ENCODE measurements at regions not wholly inside any gene's neighbourhood (a gene's known extent, or its start where the extent isn't known, plus 50 kb on each side); places are given as distances from the start of the nearest gene placed in this dataset.
"Not testable (repeated sequence)": the region's sequence is repeated elsewhere in the genome, so short reads cannot be mapped to it uniquely, and the experiment has no call there.

GRCh38 chr16:21339269-21339641 lies 61.2 kb upstream of the CRYM start:
- TF ChIP-seq, protein P1, sequence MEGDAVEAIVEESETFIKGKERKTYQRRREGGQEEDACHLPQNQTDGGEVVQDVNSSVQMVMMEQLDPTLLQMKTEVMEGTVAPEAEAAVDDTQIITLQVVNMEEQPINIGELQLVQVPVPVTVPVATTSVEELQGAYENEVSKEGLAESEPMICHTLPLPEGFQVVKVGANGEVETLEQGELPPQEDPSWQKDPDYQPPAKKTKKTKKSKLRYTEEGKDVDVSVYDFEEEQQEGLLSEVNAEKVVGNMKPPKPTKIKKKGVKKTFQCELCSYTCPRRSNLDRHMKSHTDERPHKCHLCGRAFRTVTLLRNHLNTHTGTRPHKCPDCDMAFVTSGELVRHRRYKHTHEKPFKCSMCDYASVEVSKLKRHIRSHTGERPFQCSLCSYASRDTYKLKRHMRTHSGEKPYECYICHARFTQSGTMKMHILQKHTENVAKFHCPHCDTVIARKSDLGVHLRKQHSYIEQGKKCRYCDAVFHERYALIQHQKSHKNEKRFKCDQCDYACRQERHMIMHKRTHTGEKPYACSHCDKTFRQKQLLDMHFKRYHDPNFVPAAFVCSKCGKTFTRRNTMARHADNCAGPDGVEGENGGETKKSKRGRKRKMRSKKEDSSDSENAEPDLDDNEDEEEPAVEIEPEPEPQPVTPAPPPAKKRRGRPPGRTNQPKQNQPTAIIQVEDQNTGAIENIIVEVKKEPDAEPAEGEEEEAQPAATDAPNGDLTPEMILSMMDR (IDR thresholded peaks at IDR 0.05; ENCODE audit: borderline replicate concordance, extremely low read depth, insufficient read depth), result no peak
- Histone ChIP-seq H3K4me1 (ENCODE audit: control insufficient read depth in 2 of 3, insufficient read depth in 2 of 3, low read depth in 1 of 3, low read length in 3 of 3) (no peaks in the 10 kb centered on the region), H3K9me3 (ENCODE audit: control insufficient read depth in 2 of 3, insufficient read depth in 1 of 3, low read length in 3 of 3) (no peaks in the 10 kb centered on the region), H3K27me3 (ENCODE audit: control insufficient read depth, insufficient read depth, low read length) (no peaks in the 10 kb centered on the region), H3K36me3 (ENCODE audit: control insufficient read depth in 2 of 3, insufficient read depth in 3 of 3, low read length in 3 of 3) (no peaks in the 10 kb centered on the region), H3K4me3 (ENCODE audit: low read length in 3 of 3) (no peak overlapping the region), H3K9ac (ENCODE audit: low read length in 3 of 3) (no peak overlapping the region), H3K27ac (ENCODE audit: low read depth in 2 of 2, low read length in 2 of 2) (no peak overlapping the region)
- FAIRE-seq, result no peak
- intact Hi-C loops (cut with DNase I), result no loop called here
- no peak for DNase-seq

DNA sequence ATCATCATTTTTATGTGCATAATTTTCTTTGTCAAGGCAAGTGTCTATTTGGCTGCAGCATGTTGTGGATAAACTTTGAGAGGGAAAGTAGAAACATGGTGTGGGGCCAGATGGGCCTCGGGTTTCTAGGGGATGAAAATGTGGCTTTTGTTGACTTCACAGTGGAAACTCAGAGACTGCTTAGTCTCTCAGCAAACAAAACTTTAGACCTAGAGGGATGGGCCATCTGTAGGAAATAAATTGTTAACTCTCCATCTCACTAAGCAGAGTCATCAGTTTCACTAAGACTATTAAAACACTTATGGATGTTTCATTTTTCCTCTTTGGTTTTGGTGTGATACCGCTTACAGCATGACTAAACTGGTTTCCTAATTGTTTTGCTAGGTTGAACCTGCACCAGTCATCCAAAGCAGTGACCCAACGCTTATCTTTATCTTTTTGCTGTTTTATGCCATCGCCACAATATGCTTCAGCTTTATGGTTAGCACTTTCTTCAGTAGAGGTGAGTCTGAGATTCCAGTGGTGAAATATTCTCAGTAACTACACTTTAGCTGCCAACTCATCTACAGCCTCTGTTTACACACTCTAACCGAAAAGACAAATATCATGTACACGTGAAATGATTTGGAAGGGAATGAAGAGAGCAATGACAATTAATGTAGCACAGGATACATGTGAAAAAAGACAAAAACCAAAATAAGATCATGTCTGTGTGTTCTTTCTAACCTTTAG lies 60.6 kb upstream of the CRYM start:
- FAIRE-seq (no peak), DNase-seq (no peak)
- no peaks in the 10 kb centered on the region for H3K9me3 ChIP-seq (ENCODE audit: control insufficient read depth in 2 of 3, insufficient read depth in 1 of 3, low read length in 3 of 3)
- no peaks in the 10 kb centered on the region for H3K36me3 ChIP-seq (ENCODE audit: control insufficient read depth in 2 of 3, insufficient read depth in 3 of 3, low read length in 3 of 3)
- H3K27me3 ChIP-seq (ENCODE audit: control insufficient read depth, insufficient read depth, low read length), result no peaks in the 10 kb centered on the region
- H3K4me1 ChIP-seq (ENCODE audit: control insufficient read depth in 2 of 3, insufficient read depth in 2 of 3, low read depth in 1 of 3, low read length in 3 of 3), result no peaks in the 10 kb centered on the region
- intact Hi-C loops (cut with DNase I), result no loop called here
- H3K9ac ChIP-seq (ENCODE audit: low read length in 3 of 3), result no peak overlapping the region
- H3K27ac ChIP-seq (ENCODE audit: low read depth in 2 of 2, low read length in 2 of 2), result no peak overlapping the region
- TF ChIP-seq, protein P1 (IDR thresholded peaks at IDR 0.05; ENCODE audit: borderline replicate concordance, extremely low read depth, insufficient read depth), result no peak
- H3K4me3 ChIP-seq (ENCODE audit: low read length in 3 of 3), result no peak overlapping the region

GRCh38 chr16:21336231-21336630 lies 58.1 kb upstream of the CRYM start:
- H3K27me3 ChIP-seq (ENCODE audit: control insufficient read depth, insufficient read depth, low read length), result no peaks in the 10 kb centered on the region
- H3K27ac ChIP-seq (ENCODE audit: low read depth in 2 of 2, low read length in 2 of 2), result no peak overlapping the region
- H3K4me1 ChIP-seq (ENCODE audit: control insufficient read depth in 2 of 3, insufficient read depth in 2 of 3, low read depth in 1 of 3, low read length in 3 of 3), result no peaks in the 10 kb centered on the region
- H3K4me3 ChIP-seq (ENCODE audit: low read length in 3 of 3), result no peak overlapping the region
- intact Hi-C loops (cut with DNase I), result no loop called here
- H3K9ac ChIP-seq (ENCODE audit: low read length in 3 of 3), result no peak overlapping the region
- TF ChIP-seq, protein P1 (IDR thresholded peaks at IDR 0.05; ENCODE audit: borderline replicate concordance, extremely low read depth, insufficient read depth), result no peak
- H3K36me3 ChIP-seq (ENCODE audit: control insufficient read depth in 2 of 3, insufficient read depth in 3 of 3, low read length in 3 of 3), result no peaks in the 10 kb centered on the region
- no peak for DNase-seq
- H3K9me3 ChIP-seq (ENCODE audit: control insufficient read depth in 2 of 3, insufficient read depth in 1 of 3, low read length in 3 of 3), result no peaks in the 10 kb centered on the region
- no peak for FAIRE-seq

DNA sequence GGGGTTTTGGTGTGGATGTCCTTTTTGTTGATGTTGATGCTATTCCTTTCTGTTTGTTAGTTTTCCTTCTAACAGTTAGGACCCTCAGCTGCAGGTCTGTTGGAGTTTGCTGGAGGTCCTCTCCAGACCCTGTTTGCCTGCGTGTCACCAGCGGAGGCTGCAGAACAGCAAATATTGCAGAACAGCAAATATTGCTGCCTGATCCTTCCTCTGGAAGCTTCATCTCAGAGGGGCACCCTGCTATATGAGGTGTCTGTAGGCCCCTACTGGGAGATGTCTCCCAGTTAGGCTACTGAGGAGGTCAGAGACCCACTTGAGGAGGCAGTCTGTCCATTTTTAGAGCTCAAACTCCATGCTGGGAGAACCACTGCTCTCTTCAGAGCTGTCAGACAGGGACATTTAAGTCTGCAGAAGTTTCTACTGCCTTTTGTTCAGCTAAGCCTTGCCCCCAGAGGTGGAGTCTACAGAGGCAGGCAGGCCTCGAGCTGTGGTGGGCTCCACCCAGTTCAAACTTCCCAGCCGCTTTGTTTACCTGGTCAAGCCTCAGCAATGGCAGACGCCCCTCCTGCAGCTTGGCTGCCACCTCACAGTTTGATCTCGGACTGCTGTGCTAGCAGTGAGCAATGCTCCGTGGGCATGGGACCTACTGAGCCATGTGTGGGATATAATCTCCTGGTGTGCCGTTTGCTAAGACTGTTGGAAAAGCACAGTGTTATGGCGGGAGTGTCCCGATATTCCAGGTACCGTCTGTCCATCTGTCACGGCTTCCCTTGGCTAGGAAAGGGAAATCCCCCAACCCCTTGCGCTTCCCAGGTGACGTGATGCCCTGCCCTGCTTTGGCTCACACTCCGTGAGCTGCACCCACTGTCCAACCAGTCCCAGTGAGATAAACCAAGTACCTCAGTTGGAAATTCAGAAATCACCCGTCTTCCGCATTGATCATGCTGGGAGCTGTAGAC lies 56.4 kb upstream of the CRYM start:
- H3K4me1 ChIP-seq (ENCODE audit: control insufficient read depth in 2 of 3, insufficient read depth in 2 of 3, low read depth in 1 of 3, low read length in 3 of 3); H3K27me3 ChIP-seq (ENCODE audit: control insufficient read depth, insufficient read depth, low read length); DNase-seq; FAIRE-seq; H3K9ac ChIP-seq (ENCODE audit: low read length in 3 of 3); intact Hi-C loops (cut with DNase I); H3K36me3 ChIP-seq (ENCODE audit: control insufficient read depth in 2 of 3, insufficient read depth in 3 of 3, low read length in 3 of 3); H3K9me3 ChIP-seq (ENCODE audit: control insufficient read depth in 2 of 3, insufficient read depth in 1 of 3, low read length in 3 of 3); H3K4me3 ChIP-seq (ENCODE audit: low read length in 3 of 3); H3K27ac ChIP-seq (ENCODE audit: low read depth in 2 of 2, low read length in 2 of 2): not testable (repeated sequence)

DNA sequence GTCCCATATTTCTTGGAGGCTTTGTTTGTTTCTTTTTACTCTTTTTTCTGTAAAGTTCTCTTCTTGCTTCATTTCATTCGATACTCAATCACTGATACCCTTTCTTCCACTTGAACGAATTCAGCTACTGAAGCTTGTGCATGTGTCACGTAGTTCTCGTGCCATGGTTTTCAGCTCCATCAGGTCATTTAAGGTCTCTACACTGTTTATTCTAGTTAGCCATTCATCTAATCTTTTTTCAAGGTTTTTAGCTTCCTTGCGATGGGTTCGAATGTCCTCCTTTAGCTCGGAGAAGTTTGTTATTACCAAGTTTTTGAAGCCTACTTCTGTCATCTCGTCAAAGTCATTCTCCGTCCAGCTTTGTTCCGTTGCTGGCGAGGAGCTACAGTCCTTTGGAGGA lies 55.6 kb upstream of the CRYM start:
- FAIRE-seq; H3K36me3 ChIP-seq (ENCODE audit: control insufficient read depth in 2 of 3, insufficient read depth in 3 of 3, low read length in 3 of 3); H3K27me3 ChIP-seq (ENCODE audit: control insufficient read depth, insufficient read depth, low read length); H3K27ac ChIP-seq (ENCODE audit: low read depth in 2 of 2, low read length in 2 of 2); intact Hi-C loops (cut with DNase I); H3K4me3 ChIP-seq (ENCODE audit: low read length in 3 of 3); H3K4me1 ChIP-seq (ENCODE audit: control insufficient read depth in 2 of 3, insufficient read depth in 2 of 3, low read depth in 1 of 3, low read length in 3 of 3); DNase-seq; H3K9me3 ChIP-seq (ENCODE audit: control insufficient read depth in 2 of 3, insufficient read depth in 1 of 3, low read length in 3 of 3); H3K9ac ChIP-seq (ENCODE audit: low read length in 3 of 3): not testable (repeated sequence)

All from kidney (tissue), 13 donors.